ENCODE measurements at regions not wholly inside any gene's neighbourhood (a gene's known extent, or its start where the extent isn't known, plus 50 kb on each side); places are given as distances from the start of the nearest gene placed in this dataset.
A peak's percentile ranks its signal among the peaks of the same experiment; 100 is the strongest.

GRCh38 chr6:137707590-137708360 is 159.3 kb upstream of the TNFAIP3 start:
- TF ChIP-seq CTCF (conservative IDR thresholded peaks at IDR 0.05; ENCODE audit: low read depth, low read length) (peak; percentile 73), EZH2 (IDR thresholded peaks at IDR 0.05; ENCODE audit: low read length, unreplicated experiment) (no peak)

Measured in PC-3 (cell line).